ENCODE measurements at regions not wholly inside any gene's neighbourhood (a gene's known extent, or its start where the extent isn't known, plus 50 kb on each side); places are given as distances from the start of the nearest gene placed in this dataset.
A peak's percentile ranks its signal among the peaks of the same experiment; 100 is the strongest.

- no peak for TF ChIP-seq NKRF (IDR thresholded peaks at IDR 0.05; ENCODE audit: borderline replicate concordance)
- TF ChIP-seq ZHX1 (conservative IDR thresholded peaks at IDR 0.05; ENCODE audit: low read length), result no peak
- no peak for TF ChIP-seq COPS2 (conservative IDR thresholded peaks at IDR 0.05)
- peak; percentile 29; the same call in 1 of the 2 replicates for TF ChIP-seq MAFK (IDR thresholded peaks at IDR 0.05; ENCODE audit: low read length)
- TF ChIP-seq DEAF1 (CRISPR knock-in tag; IDR thresholded peaks at IDR 0.05), result no peak
- no peak for TF ChIP-seq CREBBP (IDR thresholded peaks at IDR 0.05; ENCODE audit: low read depth, low read length)
- TF ChIP-seq JUND (IDR thresholded peaks at IDR 0.05; ENCODE audit: borderline replicate concordance, low read depth, low read length), result no peak
- no peak for TF ChIP-seq JUND (tag; IDR thresholded peaks at IDR 0.05; ENCODE audit: borderline replicate concordance, low read depth, low read length)
- 0 out of 2 replicates have a peak, but pooled peaks have one; percentile 6 for TF ChIP-seq CREM (IDR thresholded peaks at IDR 0.05; ENCODE audit: low read depth)
- peak; percentile 56 for TF ChIP-seq ZNF316 (IDR thresholded peaks at IDR 0.05)
- TF ChIP-seq SAFB (IDR thresholded peaks at IDR 0.05; ENCODE audit: borderline replicate concordance, low read depth, low read length), result no peak
- no peak for TF ChIP-seq SMAD4 (CRISPR knock-in tag; conservative IDR thresholded peaks at IDR 0.05)
- TF ChIP-seq BACH1 (tag; IDR thresholded peaks at IDR 0.05), result no peak
- TF ChIP-seq PRDM10 (IDR thresholded peaks at IDR 0.05; ENCODE audit: partially characterized antibody), result no peak
- no peak for TF ChIP-seq CBFB (CRISPR knock-in tag; IDR thresholded peaks at IDR 0.05)
- peak; percentile 41; the same call in 1 of the 2 replicates for TF ChIP-seq MAFF (IDR thresholded peaks at IDR 0.05; ENCODE audit: low read length)
- TF ChIP-seq ATF1 (CRISPR knock-in tag; IDR thresholded peaks at IDR 0.05), result no peak
- no peak for TF ChIP-seq ATF1 (tag; IDR thresholded peaks at IDR 0.05)
- TF ChIP-seq EP400 (IDR thresholded peaks at IDR 0.05), result no peak
- TF ChIP-seq HSF4 (CRISPR knock-in tag; IDR thresholded peaks at IDR 0.05; ENCODE audit: borderline replicate concordance), result no peak
Observed at GRCh38 chr2:121821476-121822158, 66.2 kb downstream of the TSN start (continued).
